Keratinocyte (primary cell): ENCODE measurements at regions not wholly inside any gene's neighbourhood (a gene's known extent, or its start where the extent isn't known, plus 50 kb on each side); places are given as distances from the start of the nearest gene placed in this dataset.

ENCODE experiments used
- DNase-seq: peaks from one replicate; pipeline ENCODE4 v3.0.0-alpha.2; 2011; ENCODE audit warnings: low read depth, missing footprints, low spot score
- FAIRE-seq: peaks from 2 replicates; lab custom pipeline; 2011; peaks lifted over from hg19 to GRCh38; lab: Jason Lieb, UNC
- H2AFZ ChIP-seq: 2 replicates; pipeline ENCODE4 v1.6.0; 2012; ENCODE audit warnings: low read length, control low read depth, inconsistent platforms; ENCODE audit not compliant: control insufficient read depth
- H3K27ac ChIP-seq: 2 replicates; pipeline ENCODE4 v1.5.1; 2011; ENCODE audit warnings: low read length; ENCODE audit not compliant: control insufficient read depth, insufficient read depth
- H3K27me3 ChIP-seq: 3 replicates; pipeline ENCODE4 v1.6.0; 2011; ENCODE audit warnings: low read length; ENCODE audit not compliant: control insufficient read depth, insufficient read depth; ENCODE audit errors: extremely low read depth
- H3K36me3 ChIP-seq, 2 experiments: 2 replicates in 1 of 2; 3 replicates in 1 of 2; pipeline ENCODE4 v1.5.1; 2011; ENCODE audit warnings: low read length in 2 of 2, mild to moderate bottlenecking in 1 of 2; ENCODE audit not compliant: control insufficient read depth in 2 of 2, insufficient read depth in 2 of 2; ENCODE audit errors: extremely low read depth in 1 of 2
- H3K4me1 ChIP-seq: 3 replicates; pipeline ENCODE4 v1.5.1; 2011; ENCODE audit warnings: low read length; ENCODE audit not compliant: control insufficient read depth, insufficient read depth; ENCODE audit errors: extremely low read depth
- H3K4me2 ChIP-seq: 3 replicates; pipeline ENCODE4 v1.6.0; 2011; ENCODE audit warnings: low read depth, low read length; ENCODE audit not compliant: control insufficient read depth, insufficient read depth; ENCODE audit errors: extremely low read depth
- H3K4me3 ChIP-seq, 3 experiments: fragments of 200-600 bp in 1 of 3; sonication (generic) in 1 of 3; 2 replicates in 2 of 3; 3 replicates in 1 of 3; pipeline ENCODE4 v1.5.1; 2011 to 2016; ENCODE audit warnings: low read length in 3 of 3, mild to moderate bottlenecking in 3 of 3, control low read depth in 2 of 3, inconsistent platforms in 1 of 3, low read depth in 1 of 3, mixed read lengths in 1 of 3, mixed run types in 1 of 3, moderate library complexity in 1 of 3; ENCODE audit not compliant: control insufficient read depth in 2 of 3, insufficient read depth in 2 of 3; ENCODE audit errors: extremely low read depth in 1 of 3
- H3K79me2 ChIP-seq: 2 replicates; pipeline ENCODE4 v1.6.0; 2012; ENCODE audit warnings: low read length; ENCODE audit not compliant: control insufficient read depth, insufficient read depth
- H3K9ac ChIP-seq: 3 replicates; pipeline ENCODE4 v1.6.0; 2011; ENCODE audit warnings: low read length; ENCODE audit not compliant: control insufficient read depth, insufficient read depth; ENCODE audit errors: extremely low read depth
- H3K9me1 ChIP-seq: 3 replicates; pipeline ENCODE4 v1.6.0; 2011; ENCODE audit warnings: low read length; ENCODE audit not compliant: control insufficient read depth, insufficient read depth; ENCODE audit errors: extremely low read depth
- H3K9me3 ChIP-seq: 2 replicates; pipeline ENCODE4 v1.5.1; 2012; ENCODE audit warnings: low read depth, low read length; ENCODE audit not compliant: control insufficient read depth
- H4K20me1 ChIP-seq: 3 replicates; pipeline ENCODE4 v1.6.0; 2011; ENCODE audit warnings: low read length; ENCODE audit not compliant: control insufficient read depth, insufficient read depth; ENCODE audit errors: extremely low read depth
- CTCF ChIP-seq, 3 experiments: IDR thresholded peaks in 1 of 3; conservative IDR thresholded peaks in 1 of 3; optimal IDR thresholded peaks in 1 of 3; 2 replicates in 2 of 3; 3 replicates in 1 of 3; pipeline versions ENCODE3 to v1.5.1; 2011; ENCODE audit warnings: low read length in 3 of 3, mild to moderate bottlenecking in 3 of 3, moderate library complexity in 2 of 3, control low read depth in 1 of 3, inconsistent platforms in 1 of 3; ENCODE audit not compliant: insufficient read depth in 2 of 3; ENCODE audit errors: extremely low read depth in 1 of 3
- EZH2 ChIP-seq: IDR thresholded peaks from one replicate; pipeline ENCODE4 v1.6.1; 2012; ENCODE audit warnings: inconsistent platforms, mild to moderate bottlenecking, low read length, moderate library complexity
- dilution Hi-C: fragments of 300-500 bp; cut with MboI; formaldehyde crosslinking; loops from one replicate; pipeline ENCODE4 v1.7.0; 2020; ENCODE audit warnings: low sequenced_read_pairs; ENCODE audit not compliant: extremely low pct_ligation_motif_present

DNA sequence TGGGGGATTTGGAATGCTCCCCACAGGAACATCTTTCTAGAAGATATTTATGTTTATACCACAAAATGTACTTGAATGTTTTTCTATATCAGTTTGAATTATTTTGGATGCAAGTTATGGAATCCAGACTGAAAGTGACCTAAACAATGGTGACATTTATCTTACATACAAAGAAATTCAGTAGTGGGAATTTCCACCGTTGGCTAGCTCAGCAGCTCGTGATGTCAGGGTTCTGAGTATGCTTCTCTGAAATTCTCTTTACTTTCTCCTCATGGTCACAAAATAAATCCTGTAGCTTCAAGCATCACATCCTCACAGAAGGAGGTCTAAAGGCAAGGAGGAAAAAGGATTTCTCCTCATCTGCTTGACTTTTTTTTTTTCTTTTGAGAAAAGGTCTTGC lies 105.3 kb downstream of the AKAIN1 start:
- Histone ChIP-seq H3K9me3 (no peaks in the 10 kb centered on the region), H3K4me1 (no peaks in the 10 kb centered on the region), H3K9me1 (no peaks in the 10 kb centered on the region), H3K4me2 (no peak overlapping the region), H3K27me3 (no peaks in the 10 kb centered on the region), H2AFZ (no peak overlapping the region), H3K4me3 (no peak overlapping the region), H4K20me1 (no peaks in the 10 kb centered on the region), H3K27ac (no peak overlapping the region), H3K79me2 (no peaks in the 10 kb centered on the region), H3K9ac (no peak overlapping the region), H3K36me3 (no peaks in the 10 kb centered on the region)
- TF ChIP-seq EZH2: no peak
- no peak for TF ChIP-seq CTCF (optimal IDR thresholded peaks at IDR 0.05 in 1 of 3, IDR thresholded peaks at IDR 0.05 in 1 of 3, conservative IDR thresholded peaks at IDR 0.05 in 1 of 3; ENCODE audit: extremely low read depth in 1 of 3, insufficient read depth in 2 of 3, low read length in 3 of 3)
- FAIRE-seq: no peak
- dilution Hi-C loops: no loop called here
- DNase-seq: no peak

- Histone ChIP-seq H3K27me3 (no peaks in the 10 kb centered on the region), H3K36me3 (no peaks in the 10 kb centered on the region), H3K4me2 (no peak overlapping the region), H3K9me3 (no peaks in the 10 kb centered on the region), H3K4me1 (no peaks in the 10 kb centered on the region), H2AFZ (no peak overlapping the region), H3K27ac (no peak overlapping the region), H3K4me3 (no peak overlapping the region), H3K9me1 (no peaks in the 10 kb centered on the region), H3K9ac (no peak overlapping the region), H4K20me1 (no peaks in the 10 kb centered on the region), H3K79me2 (no peaks in the 10 kb centered on the region)
- dilution Hi-C loops: no loop called here
- no peak for FAIRE-seq
- DNase-seq: no peak
- TF ChIP-seq CTCF (optimal IDR thresholded peaks at IDR 0.05 in 1 of 3, IDR thresholded peaks at IDR 0.05 in 1 of 3, conservative IDR thresholded peaks at IDR 0.05 in 1 of 3; ENCODE audit: extremely low read depth in 1 of 3, insufficient read depth in 2 of 3, low read length in 3 of 3) (no peak), EZH2 (no peak)
Measured at GRCh38 chr18:5075297-5075696, 121.8 kb downstream of the AKAIN1 start.
